GM23338 (cell line): ENCODE measurements at regions not wholly inside any gene's neighbourhood (a gene's known extent, or its start where the extent isn't known, plus 50 kb on each side); places are given as distances from the start of the nearest gene placed in this dataset.

Experiments used
- ATAC-seq: fragments of 200-7000 bp; cut with Tn5 transposase; 3 replicates; pipeline ENCODE4 v1.9.1; 2020
- DNase-seq: peaks from one replicate; pipeline ENCODE4 v3.0.0-alpha.2; 2015; ENCODE audit warnings: low spot score
- H2AFZ ChIP-seq: fragments of 200-600 bp; sonication (generic); 2 replicates; pipeline ENCODE4 v1.8.0; 2016; ENCODE audit warnings: antibody characterized with exemption, mild to moderate bottlenecking, moderate library complexity
- H3F3A ChIP-seq: fragments of 200-600 bp; sonication (generic); replicated peaks from 2 replicates; pipeline ENCODE4 v1.8.0; 2017; ENCODE audit warnings: antibody characterized with exemption, mixed run types, low read depth
- H3K27ac ChIP-seq: fragments of 200-600 bp; sonication (generic); 2 replicates; pipeline ENCODE4 v1.6.1; 2016; ENCODE audit warnings: low read depth
- H3K27me3 ChIP-seq: fragments of 200-600 bp; sonication (generic); 2 replicates; pipeline ENCODE4 v1.8.0; 2016; ENCODE audit warnings: mild to moderate bottlenecking, mixed run types, moderate library complexity; ENCODE audit not compliant: insufficient read depth
- H3K36me3 ChIP-seq: fragments of 200-600 bp; sonication (generic); 2 replicates; pipeline ENCODE4 v1.8.0; 2016; ENCODE audit warnings: mild to moderate bottlenecking; ENCODE audit not compliant: insufficient read depth
- H3K4me1 ChIP-seq: fragments of 200-600 bp; sonication (generic); 2 replicates; pipeline ENCODE4 v1.8.0; 2016; ENCODE audit warnings: mild to moderate bottlenecking, moderate library complexity; ENCODE audit not compliant: insufficient read depth
- H3K4me2 ChIP-seq: fragments of 200-600 bp; sonication (generic); 2 replicates; pipeline ENCODE4 v1.7.1; 2017; ENCODE audit warnings: mixed run types
- H3K4me3 ChIP-seq: fragments of 200-600 bp; sonication (generic); 2 replicates; pipeline ENCODE4 v1.6.1; 2016; ENCODE audit warnings: mixed run types
- H3K79me2 ChIP-seq: fragments of 200-600 bp; sonication (generic); replicated peaks from 2 replicates; pipeline ENCODE4 v1.8.0; 2017; ENCODE audit warnings: mild to moderate bottlenecking; ENCODE audit not compliant: insufficient read depth
- H3K9me2 ChIP-seq: fragments of 200-600 bp; sonication (generic); 2 replicates; pipeline ENCODE4 v1.8.0; 2017; ENCODE audit not compliant: insufficient read depth
- H4K20me1 ChIP-seq: fragments of 200-600 bp; sonication (generic); replicated peaks from 2 replicates; pipeline ENCODE4 v1.8.0; 2017; ENCODE audit warnings: mild to moderate bottlenecking; ENCODE audit not compliant: insufficient read depth
- H3K27ac Mint-ChIP-seq: 2 replicates; pipeline ENCODE4 v1.8.0; 2020; ENCODE audit warnings: inconsistent platforms, mild to moderate bottlenecking, moderate library complexity, mixed read lengths
- H3K27me3 Mint-ChIP-seq: 3 replicates; pipeline ENCODE4 v1.8.0; 2022; ENCODE audit warnings: low read depth, mild to moderate bottlenecking, moderate library complexity, mixed read lengths, inconsistent platforms; ENCODE audit not compliant: insufficient read depth, poor library complexity
- H3K36me3 Mint-ChIP-seq: 3 replicates; pipeline ENCODE4 v1.8.0; 2021; ENCODE audit warnings: low read depth, mild to moderate bottlenecking, inconsistent platforms, moderate library complexity, mixed read lengths
- H3K4me1 Mint-ChIP-seq: 3 replicates; pipeline ENCODE4 v1.8.0; 2020; ENCODE audit warnings: mild to moderate bottlenecking, inconsistent platforms, mixed read lengths
- H3K4me3 Mint-ChIP-seq: 3 replicates; pipeline ENCODE4 v1.8.0; 2021; ENCODE audit warnings: moderate library complexity, mild to moderate bottlenecking, inconsistent platforms, mixed read lengths
- H3K9me3 Mint-ChIP-seq: 3 replicates; pipeline ENCODE4 v1.8.0; 2020; ENCODE audit warnings: moderate library complexity, mild to moderate bottlenecking, inconsistent platforms, mixed read lengths
- CREB1 ChIP-seq: fragments of 250-450 bp; sonication (Bioruptor Pico); IDR thresholded peaks from 2 replicates; pipeline ENCODE4 v1.5.0; 2020; ENCODE audit warnings: low read depth, mild to moderate bottlenecking, moderate library complexity
- CTCF ChIP-seq, 2 experiments: fragments of 200-600 bp in 1 of 2; sonication (generic) in 1 of 2; conservative IDR thresholded peaks; 2 replicates each; pipeline versions ENCODE4 v1.5.1 to v1.6.1; 2016 to 2017; ENCODE audit warnings: antibody characterized with exemption in 2 of 2, low read depth in 2 of 2, mild to moderate bottlenecking in 2 of 2, moderate library complexity in 1 of 2
- ETS1 ChIP-seq: IDR thresholded peaks from 2 replicates; pipeline ENCODE4 v1.6.1; 2016; ENCODE audit warnings: antibody characterized with exemption
- EZH2 ChIP-seq: fragments of 200-600 bp; sonication (generic); IDR thresholded peaks from one replicate; pipeline ENCODE4 v1.8.0; 2017; ENCODE audit warnings: antibody characterized with exemption, mild to moderate bottlenecking, low read depth; ENCODE audit not compliant: unreplicated experiment
- EZH2phosphoT487 ChIP-seq: fragments of 200-600 bp; sonication (generic); IDR thresholded peaks from one replicate; pipeline ENCODE4 v1.8.1; 2018; ENCODE audit warnings: antibody characterized with exemption; ENCODE audit not compliant: unreplicated experiment
- JUNB ChIP-seq: IDR thresholded peaks from one replicate; pipeline ENCODE4 v1.6.1; 2016; ENCODE audit warnings: antibody characterized with exemption; ENCODE audit not compliant: unreplicated experiment
- STAT1 ChIP-seq: IDR thresholded peaks from one replicate; pipeline ENCODE4 v1.6.1; 2016; ENCODE audit warnings: antibody characterized with exemption; ENCODE audit not compliant: unreplicated experiment
- ZNF114 ChIP-seq: fragments of 250-450 bp; sonication (Bioruptor Pico); IDR thresholded peaks from 2 replicates; pipeline ENCODE4 v1.5.0; 2020; ENCODE audit warnings: mild to moderate bottlenecking, moderate library complexity
- ZNF331 ChIP-seq: fragments of 250-450 bp; sonication (Bioruptor Pico); IDR thresholded peaks from 2 replicates; pipeline ENCODE4 v1.5.0; 2020; ENCODE audit warnings: low read depth, mild to moderate bottlenecking, moderate library complexity

- Histone ChIP-seq H3K4me3 (no peak overlapping the region), H3K4me1 (no peaks in the 10 kb centered on the region), H3K9me2 (no peaks in the 10 kb centered on the region), H3K27me3 (no peaks in the 10 kb centered on the region), H3K4me2 (no peak overlapping the region), H3K79me2 (no peaks in the 10 kb centered on the region), H3K36me3 (no peaks in the 10 kb centered on the region), H4K20me1 (no peaks in the 10 kb centered on the region), H3F3A (no peaks in the 10 kb centered on the region), H3K27ac (no peak overlapping the region), H2AFZ (no peak overlapping the region)
- Mint-ChIP-seq H3K9me3 (no peaks in the 10 kb centered on the region), H3K27me3 (peaks cover 1% of the 10 kb centered on the region), H3K36me3 (no peaks in the 10 kb centered on the region), H3K27ac (no peak overlapping the region), H3K4me3 (no peak overlapping the region), H3K4me1 (no peaks in the 10 kb centered on the region)
- no peak for TF ChIP-seq ETS1
- TF ChIP-seq CREB1 (CRISPR knock-in tag), result no peak
- TF ChIP-seq EZH2, result no peak
- TF ChIP-seq ZNF114 (CRISPR knock-in tag), result no peak
- DNase-seq (no peak), ATAC-seq (no peak)
Observed at GRCh38 chr5:164433106-164433870, 927.9 kb downstream of the MAT2B start.

DNA sequence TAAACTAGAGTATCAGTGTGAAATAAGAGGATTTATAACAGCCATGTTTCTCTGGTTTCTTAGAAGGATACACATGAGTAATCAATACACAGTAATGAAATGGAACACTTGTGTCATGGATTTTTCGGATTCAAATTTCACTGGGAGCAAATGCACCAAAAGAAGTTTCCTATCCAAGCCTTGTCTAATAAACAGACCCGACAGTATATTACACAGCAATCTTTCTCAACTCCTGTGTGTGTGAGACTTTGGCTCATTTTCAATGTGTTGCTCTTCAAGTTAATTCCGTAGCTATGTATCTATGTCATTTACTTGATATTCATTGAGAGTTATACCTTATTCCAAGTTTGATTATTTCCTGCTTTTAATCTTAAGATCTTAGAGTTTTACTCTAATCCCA is 930.2 kb downstream of the MAT2B start:
- no peak overlapping the region for H3K4me3 ChIP-seq
- Mint-ChIP-seq H3K9me3 (no peaks in the 10 kb centered on the region), H3K4me1 (no peaks in the 10 kb centered on the region), H3K36me3 (no peaks in the 10 kb centered on the region), H3K4me3 (no peak overlapping the region), H3K27me3 (no peaks in the 10 kb centered on the region), H3K27ac (no peak overlapping the region)
- no peak for ATAC-seq
- H3K4me2 ChIP-seq, result no peak overlapping the region
- no peaks in the 10 kb centered on the region for H4K20me1 ChIP-seq
- H3K79me2 ChIP-seq, result no peaks in the 10 kb centered on the region
- H3F3A ChIP-seq, result no peaks in the 10 kb centered on the region
- no peaks in the 10 kb centered on the region for H3K9me2 ChIP-seq
- H2AFZ ChIP-seq, result no peak overlapping the region
- no peak overlapping the region for H3K27ac ChIP-seq
- H3K27me3 ChIP-seq, result no peaks in the 10 kb centered on the region
- DNase-seq, result no peak
- no peaks in the 10 kb centered on the region for H3K4me1 ChIP-seq
- TF ChIP-seq JUNB (no peak), CREB1 (CRISPR knock-in tag) (no peak), ETS1 (no peak), CTCF (conservative IDR thresholded peaks at IDR 0.05; ENCODE audit: low read depth in 2 of 2) (no peak), EZH2phosphoT487 (no peak), ZNF114 (CRISPR knock-in tag) (no peak), STAT1 (no peak), ZNF331 (CRISPR knock-in tag) (no peak)
- no peaks in the 10 kb centered on the region for H3K36me3 ChIP-seq
